Glutamatergic neuron (in vitro differentiated cells): ENCODE measurements at regions not wholly inside any gene's neighbourhood (a gene's known extent, or its start where the extent isn't known, plus 50 kb on each side); places are given as distances from the start of the nearest gene placed in this dataset.

Experiments
- DNase-seq: peaks from one replicate; pipeline ENCODE4 v3.0.0; 2022
- H3K27ac Mint-ChIP-seq: one replicate; pipeline ENCODE4 v1.8.0; 2020; ENCODE audit warnings: mild to moderate bottlenecking, mixed read lengths, inconsistent platforms; ENCODE audit not compliant: unreplicated experiment
- H3K27me3 Mint-ChIP-seq: one replicate; pipeline ENCODE4 v1.8.0; 2020; ENCODE audit warnings: mild to moderate bottlenecking, moderate library complexity, mixed read lengths, inconsistent platforms; ENCODE audit not compliant: unreplicated experiment
- H3K36me3 Mint-ChIP-seq: one replicate; pipeline ENCODE4 v1.8.0; 2020; ENCODE audit warnings: mild to moderate bottlenecking, mixed read lengths, inconsistent platforms; ENCODE audit not compliant: unreplicated experiment
- H3K4me1 Mint-ChIP-seq: one replicate; pipeline ENCODE4 v1.8.0; 2020; ENCODE audit warnings: mild to moderate bottlenecking, low read depth, mixed read lengths, inconsistent platforms; ENCODE audit not compliant: unreplicated experiment
- H3K4me3 Mint-ChIP-seq: one replicate; pipeline ENCODE4 v1.8.0; 2020; ENCODE audit warnings: mild to moderate bottlenecking, mixed read lengths, inconsistent platforms; ENCODE audit not compliant: unreplicated experiment
- H3K9me3 Mint-ChIP-seq: one replicate; pipeline ENCODE4 v1.8.0; 2020; ENCODE audit warnings: mild to moderate bottlenecking, moderate library complexity, mixed read lengths, inconsistent platforms; ENCODE audit not compliant: unreplicated experiment
- CTCF ChIP-seq: fragments of 200-600 bp; sonication (generic); IDR thresholded peaks from one replicate; pipeline ENCODE4 v1.5.0; 2021; ENCODE audit not compliant: partially characterized antibody, unreplicated experiment

- H3K36me3 Mint-ChIP-seq = no peaks in the 10 kb centered on the region
- peaks cover 4% of the 10 kb centered on the region for H3K4me1 Mint-ChIP-seq
- H3K9me3 Mint-ChIP-seq = peaks cover 1% of the 10 kb centered on the region
- no peak for TF ChIP-seq CTCF
- H3K27me3 Mint-ChIP-seq = peaks cover 2% of the 10 kb centered on the region
- no peak overlapping the region for H3K27ac Mint-ChIP-seq
- H3K4me3 Mint-ChIP-seq = no peak overlapping the region
- no peak for DNase-seq
Measured at GRCh38 chr6:48183178-48183577, 72.2 kb upstream of the PTCHD4 start.

GRCh38 chr6:48178700-48179099, 67.7 kb upstream of the PTCHD4 start:
- no peak for DNase-seq
- no peaks in the 10 kb centered on the region for H3K9me3 Mint-ChIP-seq
- H3K27me3 Mint-ChIP-seq = no peaks in the 10 kb centered on the region
- TF ChIP-seq CTCF = no peak
- H3K27ac Mint-ChIP-seq = no peak overlapping the region
- H3K4me1 Mint-ChIP-seq = peaks cover 5% of the 10 kb centered on the region
- no peaks in the 10 kb centered on the region for H3K36me3 Mint-ChIP-seq
- no peak overlapping the region for H3K4me3 Mint-ChIP-seq

- DNase-seq = no peak
- no peak overlapping the region for H3K27ac Mint-ChIP-seq
- peaks cover 5% of the 10 kb centered on the region for H3K4me1 Mint-ChIP-seq
- no peaks in the 10 kb centered on the region for H3K9me3 Mint-ChIP-seq
- H3K27me3 Mint-ChIP-seq = no peaks in the 10 kb centered on the region
- no peak overlapping the region for H3K4me3 Mint-ChIP-seq
- TF ChIP-seq CTCF = no peak
- no peaks in the 10 kb centered on the region for H3K36me3 Mint-ChIP-seq
Measured at GRCh38 chr6:48177786-48178185, 66.8 kb upstream of the PTCHD4 start.

- no peaks in the 10 kb centered on the region for H3K9me3 Mint-ChIP-seq
- H3K27me3 Mint-ChIP-seq = no peaks in the 10 kb centered on the region
- no peak for DNase-seq
- no peak for TF ChIP-seq CTCF
- H3K4me1 Mint-ChIP-seq = peaks cover 5% of the 10 kb centered on the region
- no peak overlapping the region for H3K4me3 Mint-ChIP-seq
- H3K27ac Mint-ChIP-seq = no peak overlapping the region
- no peaks in the 10 kb centered on the region for H3K36me3 Mint-ChIP-seq
Measured at GRCh38 chr6:48176645-48177308, 65.8 kb upstream of the PTCHD4 start.

- DNase-seq = no peak
- no peaks in the 10 kb centered on the region for H3K27me3 Mint-ChIP-seq
- no peaks in the 10 kb centered on the region for H3K4me1 Mint-ChIP-seq
- no peak overlapping the region for H3K4me3 Mint-ChIP-seq
- no peaks in the 10 kb centered on the region for H3K9me3 Mint-ChIP-seq
- TF ChIP-seq CTCF = no peak
- no peak overlapping the region for H3K27ac Mint-ChIP-seq
- no peaks in the 10 kb centered on the region for H3K36me3 Mint-ChIP-seq
Measured at GRCh38 chr6:48169635-48170034, 58.6 kb upstream of the PTCHD4 start.
